GM06990 (cell line): ENCODE measurements at regions not wholly inside any gene's neighbourhood (a gene's known extent, or its start where the extent isn't known, plus 50 kb on each side); places are given as distances from the start of the nearest gene placed in this dataset.

Source experiments
- DNase-seq: peaks from one replicate; pipeline ENCODE4 v3.0.0-alpha.2; 2011; ENCODE audit not compliant: insufficient read length; ENCODE audit errors: extremely low read depth
- H3K27me3 ChIP-seq: replicated peaks from 2 replicates; pipeline ENCODE4 v1.6.0; 2011; ENCODE audit warnings: low read length; ENCODE audit not compliant: control insufficient read depth, insufficient read depth
- H3K36me3 ChIP-seq: 2 replicates; pipeline ENCODE4 v1.5.1; 2011; ENCODE audit warnings: low read length; ENCODE audit not compliant: control insufficient read depth, insufficient read depth
- H3K4me3 ChIP-seq: replicated peaks from 2 replicates; pipeline ENCODE4 v1.5.1; 2011; ENCODE audit warnings: low read depth, mild to moderate bottlenecking, control low read depth, low read length
- CTCF ChIP-seq: IDR thresholded peaks from 2 replicates; pipeline ENCODE4 v1.5.1; 2011; ENCODE audit warnings: low read length, control low read depth, mild to moderate bottlenecking, inconsistent platforms; ENCODE audit not compliant: insufficient read depth, poor library complexity, severe bottlenecking

- H3K27me3 ChIP-seq: no peaks in the 10 kb centered on the region
- DNase-seq: no peak
- H3K36me3 ChIP-seq: no peaks in the 10 kb centered on the region
Measured at GRCh38 chr5:173710528-173710927, 94.1 kb upstream of the BOD1 start.

GRCh38 chr5:173711466-173711865 is 95.0 kb upstream of the BOD1 start:
- Histone ChIP-seq H3K36me3 (no peaks in the 10 kb centered on the region), H3K27me3 (no peaks in the 10 kb centered on the region), H3K4me3 (no peak overlapping the region)
- TF ChIP-seq CTCF: no peak
- DNase-seq: no peak

More at GRCh38 chr5:173710528-173710927, 94.1 kb upstream of the BOD1 start:
- no peak for TF ChIP-seq CTCF
- H3K4me3 ChIP-seq: no peak overlapping the region

GRCh38 chr5:173712609-173713175 is 96.2 kb upstream of the BOD1 start:
- no peak for DNase-seq
- Histone ChIP-seq H3K27me3 (no peaks in the 10 kb centered on the region), H3K4me3 (no peak overlapping the region)

GRCh38 chr5:173714551-173715428 is 98.3 kb upstream of the BOD1 start:
- H3K4me3 ChIP-seq: no peak overlapping the region
- no peak for TF ChIP-seq CTCF
- no peak for DNase-seq
- H3K27me3 ChIP-seq: no peaks in the 10 kb centered on the region
- no peaks in the 10 kb centered on the region for H3K36me3 ChIP-seq

More at GRCh38 chr5:173712609-173713175, 96.2 kb upstream of the BOD1 start:
- H3K36me3 ChIP-seq: no peaks in the 10 kb centered on the region
- TF ChIP-seq CTCF: no peak

- Histone ChIP-seq H3K27me3 (no peaks in the 10 kb centered on the region), H3K36me3 (no peaks in the 10 kb centered on the region), H3K4me3 (no peak overlapping the region)
- DNase-seq: no peak
- no peak for TF ChIP-seq CTCF
Measured at GRCh38 chr5:173715607-173716006, 99.2 kb upstream of the BOD1 start.
